NCI-H2196 (cell line): ENCODE measurements at regions not wholly inside any gene's neighbourhood (a gene's known extent, or its start where the extent isn't known, plus 50 kb on each side); places are given as distances from the start of the nearest gene placed in this dataset.
"Not testable (repeated sequence)": the region's sequence is repeated elsewhere in the genome, so short reads cannot be mapped to it uniquely, and the experiment has no call there.

Source experiments
- DNase-seq: peaks from one replicate; lab custom pipeline; 2025; ENCODE audit not compliant: unreplicated experiment; lab: John Stamatoyannopoulos, UW

DNA sequence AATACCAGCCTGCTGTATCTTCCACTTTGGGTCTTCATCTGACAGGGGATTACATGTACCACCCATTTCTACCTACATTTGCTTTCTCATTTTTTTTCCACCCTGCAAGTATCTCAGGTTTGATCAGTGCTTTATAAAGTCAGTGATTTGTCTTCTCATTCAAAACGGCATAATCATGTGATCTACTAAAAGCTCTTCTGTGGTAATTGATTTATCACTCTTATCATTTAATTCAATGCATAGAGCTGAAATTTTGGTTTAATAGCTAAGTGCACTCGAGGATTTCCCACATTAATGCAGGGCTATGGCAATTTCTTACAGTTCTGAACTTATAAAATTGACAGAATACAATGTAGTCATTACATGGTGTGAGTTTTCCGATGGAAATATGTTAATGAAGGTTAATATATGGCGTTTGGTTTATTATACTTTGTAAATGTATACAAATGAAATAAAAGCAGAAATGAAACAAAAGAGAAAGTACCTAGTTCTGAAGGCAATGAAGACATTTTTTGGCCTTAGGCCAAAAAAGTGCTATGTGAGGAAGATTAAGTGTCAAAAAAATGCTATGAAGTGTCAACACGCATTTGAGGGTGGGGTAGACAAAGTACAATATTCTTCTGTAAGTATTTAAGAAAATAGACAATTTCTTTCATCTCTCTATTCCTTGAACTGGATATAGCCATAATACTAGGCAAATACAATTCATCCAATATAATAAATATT lies 457.3 kb downstream of the ETV1 start:
- DNase-seq: no peak

DNA sequence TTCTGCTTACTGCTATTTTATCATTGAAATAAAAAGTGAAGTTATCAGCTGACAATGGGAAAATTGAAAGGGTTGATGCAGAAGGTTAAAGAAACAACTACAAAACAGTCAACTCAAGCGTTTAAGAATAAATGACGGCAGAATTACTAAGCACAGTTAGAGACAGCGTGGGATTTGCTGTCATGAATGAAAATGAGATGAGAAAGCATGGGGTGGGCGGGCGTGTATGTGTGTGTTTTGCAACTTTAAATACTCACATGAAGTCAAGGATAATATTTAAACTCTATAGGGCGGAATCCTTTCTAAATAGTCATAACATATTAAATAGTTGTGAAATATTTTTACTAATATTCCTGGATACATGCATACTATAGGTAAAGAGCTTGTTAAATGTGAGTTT lies 450.8 kb downstream of the ETV1 start:
- no peak for DNase-seq

DNA sequence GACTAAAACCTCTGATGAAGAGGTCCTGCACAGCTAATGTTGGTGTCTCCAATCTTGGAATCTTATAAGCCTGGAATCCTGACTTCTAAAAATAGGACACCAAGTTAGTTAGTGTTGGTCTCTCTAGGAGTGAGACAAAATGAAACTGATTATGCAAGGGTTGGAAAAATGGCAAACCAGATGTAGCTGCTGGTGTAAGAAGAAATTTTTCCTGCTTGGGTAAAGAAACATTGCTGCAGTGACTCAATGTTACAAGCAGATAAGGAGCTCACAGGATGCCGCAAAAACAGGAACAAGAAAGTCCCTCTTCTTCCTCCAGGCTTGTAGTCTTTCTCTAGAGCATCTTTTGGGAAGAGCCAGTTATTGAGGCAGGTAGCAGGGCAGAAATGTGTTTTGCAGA lies 449.0 kb downstream of the ETV1 start:
- no peak for DNase-seq

DNA sequence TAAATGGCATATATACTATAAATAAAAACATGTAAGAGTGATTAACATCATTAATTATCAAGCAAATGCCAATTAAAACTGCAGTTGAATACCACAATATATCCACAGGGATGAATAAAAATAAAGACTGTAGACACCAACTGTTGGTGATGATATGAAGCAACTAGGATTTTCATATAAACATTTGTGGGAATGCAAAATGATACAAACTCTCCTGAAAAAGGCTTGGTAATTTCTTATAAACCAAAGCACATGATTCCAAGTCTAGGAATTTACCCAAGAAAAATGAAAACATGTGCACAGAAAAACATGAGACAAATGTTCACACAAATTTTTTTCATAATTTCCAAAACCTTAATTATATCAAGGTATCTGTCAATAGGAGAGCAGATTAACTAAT lies 448.1 kb downstream of the ETV1 start:
- no peak for DNase-seq

DNA sequence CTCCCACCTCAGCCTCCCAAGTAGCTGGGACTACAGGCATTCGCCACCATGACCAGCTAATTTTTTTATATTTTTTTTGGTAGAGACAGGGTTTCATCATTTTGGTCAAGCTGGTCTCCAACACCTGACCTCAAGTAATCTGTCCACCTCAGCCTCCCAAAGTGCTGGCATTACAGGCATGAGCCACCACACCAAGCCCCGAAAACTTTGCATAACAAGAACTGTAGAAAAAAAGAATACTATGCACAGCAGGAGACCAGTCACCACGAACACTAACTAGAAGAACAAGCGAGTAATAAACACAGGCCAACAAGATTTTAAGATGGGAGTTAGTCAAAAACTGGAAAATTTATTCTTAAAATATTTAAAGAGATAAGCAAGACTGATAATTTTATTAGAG lies 447.0 kb downstream of the ETV1 start:
- DNase-seq: no peak

DNA sequence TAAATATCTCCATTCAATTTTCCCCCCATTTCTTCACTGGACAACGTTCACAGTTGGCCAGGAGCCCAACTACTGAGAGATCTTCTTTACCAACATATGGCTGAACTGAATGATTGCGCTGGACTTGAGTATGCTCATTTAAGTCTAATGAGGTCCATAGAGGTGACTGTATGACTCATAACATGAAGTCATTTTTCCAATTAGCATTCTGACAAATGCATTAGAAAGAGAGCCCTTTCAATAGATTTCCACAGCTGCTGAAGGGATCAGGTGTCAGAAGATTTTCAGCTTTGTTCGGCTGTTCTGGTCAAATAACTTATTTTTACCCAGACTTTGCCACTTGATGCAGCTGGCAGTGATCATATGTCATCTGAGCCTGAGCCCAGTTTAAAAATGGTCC lies 438.0 kb downstream of the ETV1 start:
- peak; percentile 33 for DNase-seq

DNA sequence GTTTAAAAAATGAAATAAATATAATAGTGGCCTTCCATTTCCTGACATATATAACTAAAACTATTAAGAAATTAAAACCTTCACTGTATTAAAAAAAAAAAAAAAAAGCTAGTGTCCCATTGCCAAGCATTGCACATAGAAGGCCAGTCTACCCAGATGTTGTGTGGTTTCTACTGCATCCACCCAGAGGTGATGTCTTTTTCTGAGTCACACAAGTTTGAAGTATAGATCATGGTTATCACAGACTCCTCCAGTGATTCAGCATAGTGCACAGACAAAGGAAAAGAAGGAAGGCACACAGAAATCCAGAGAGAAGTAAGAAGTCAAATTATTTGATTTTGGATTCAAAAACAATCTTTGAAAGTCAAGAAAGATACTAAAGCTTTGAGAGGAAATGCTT lies 429.0 kb downstream of the ETV1 start:
- DNase-seq: no peak

DNA sequence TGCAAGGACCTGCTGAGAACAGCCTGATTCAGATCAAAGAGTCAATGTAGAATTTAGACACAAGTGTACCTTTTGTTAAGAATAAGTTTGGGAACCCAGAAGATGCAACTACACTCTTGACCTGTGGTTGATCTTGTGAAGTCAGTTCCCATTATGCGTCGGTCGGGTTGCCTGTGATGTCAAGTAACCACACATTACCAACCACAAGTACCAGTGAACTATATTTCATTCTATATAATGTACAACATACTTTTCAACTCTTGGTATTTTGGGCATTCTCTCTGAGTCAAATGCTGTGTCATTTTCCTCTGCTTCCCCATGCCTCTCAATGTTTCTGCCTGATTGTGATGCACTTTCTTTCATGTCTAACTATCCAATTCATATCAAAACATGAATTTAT lies 426.2 kb downstream of the ETV1 start:
- DNase-seq: no peak

DNA sequence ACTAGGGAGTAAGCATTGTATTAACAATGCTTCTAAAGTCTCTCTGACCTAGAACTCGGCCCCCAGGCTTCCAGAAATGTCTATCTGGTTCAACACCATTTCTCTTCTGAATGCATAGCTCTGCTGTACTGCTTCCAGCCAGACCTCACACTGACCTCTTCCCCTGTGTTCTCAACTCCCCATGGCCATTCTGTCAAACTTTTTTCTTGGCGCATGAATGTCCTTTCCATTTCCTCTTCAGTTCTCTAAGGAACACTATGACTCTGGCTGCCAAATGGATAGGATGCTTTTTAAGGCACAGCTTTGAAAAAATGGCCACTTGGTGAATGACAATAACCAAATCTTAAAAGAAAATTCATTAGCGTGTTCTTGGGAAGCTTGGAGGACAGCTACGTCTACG lies 425.8 kb downstream of the ETV1 start:
- no peak for DNase-seq

DNA sequence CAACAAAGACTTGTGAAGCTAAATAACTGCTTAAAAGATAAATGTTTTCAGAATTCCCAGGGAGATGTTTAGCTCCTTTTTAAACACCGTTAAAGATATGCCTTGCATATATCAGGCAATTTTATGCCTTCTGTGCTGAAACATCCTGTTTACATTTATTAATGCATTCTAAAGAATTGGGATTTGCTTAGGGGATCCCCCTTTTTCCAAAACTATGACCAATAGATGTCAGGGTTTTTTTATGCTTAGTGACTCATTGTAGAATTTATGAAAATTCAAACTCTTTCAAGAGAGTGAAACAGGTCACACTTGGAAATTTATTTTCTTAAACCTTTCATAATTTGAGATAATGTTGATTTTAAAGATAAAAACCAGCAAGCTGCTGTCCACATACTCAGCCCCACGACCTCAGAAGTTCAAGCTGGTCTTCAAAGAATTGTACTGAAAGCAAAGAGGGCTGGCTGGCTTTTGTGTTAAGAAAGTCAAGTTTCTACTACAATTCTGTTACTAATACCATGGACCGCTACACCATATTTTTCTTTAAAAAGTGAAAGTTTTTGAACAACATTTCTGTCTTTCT lies 411.8 kb downstream of the ETV1 start:
- DNase-seq: no peak

DNA sequence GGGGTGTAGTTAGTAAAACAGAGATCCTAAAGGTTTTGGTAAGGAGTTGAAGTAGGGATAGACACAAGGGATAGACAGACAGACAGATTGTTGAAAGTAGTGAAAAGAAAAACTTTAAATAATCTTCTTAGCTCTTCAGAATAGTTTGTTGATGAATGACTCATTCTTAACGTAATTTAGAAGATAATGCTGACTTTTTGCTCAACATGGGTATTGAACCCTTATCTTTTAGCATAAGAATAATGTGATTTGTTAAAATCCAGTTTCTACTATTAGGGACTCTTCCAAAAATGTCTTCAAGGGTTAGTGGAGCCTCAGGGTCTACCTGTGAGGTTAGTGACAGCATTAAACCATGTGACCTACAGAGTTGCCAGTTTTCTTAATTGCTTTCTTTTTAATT lies 411.2 kb downstream of the ETV1 start:
- no peak for DNase-seq

DNA sequence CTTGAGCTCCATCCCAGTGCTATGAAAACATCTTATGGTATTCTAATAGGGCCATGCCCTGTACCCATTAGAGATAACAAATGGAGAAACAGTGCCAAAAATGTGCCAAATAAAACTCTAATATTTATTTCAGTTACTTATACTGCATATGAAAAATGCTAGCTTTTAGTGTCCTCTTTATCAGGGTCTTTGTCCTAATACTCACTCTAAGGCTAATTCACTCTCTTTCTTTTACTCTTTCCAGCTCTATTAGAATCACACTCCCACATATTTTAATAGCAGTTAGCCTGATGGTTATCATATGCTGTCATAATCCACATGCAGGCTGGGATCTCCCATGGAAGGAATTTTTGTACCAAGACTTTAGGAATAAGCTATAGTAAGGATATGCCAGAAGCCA lies 408.4 kb downstream of the ETV1 start:
- no peak for DNase-seq

DNA sequence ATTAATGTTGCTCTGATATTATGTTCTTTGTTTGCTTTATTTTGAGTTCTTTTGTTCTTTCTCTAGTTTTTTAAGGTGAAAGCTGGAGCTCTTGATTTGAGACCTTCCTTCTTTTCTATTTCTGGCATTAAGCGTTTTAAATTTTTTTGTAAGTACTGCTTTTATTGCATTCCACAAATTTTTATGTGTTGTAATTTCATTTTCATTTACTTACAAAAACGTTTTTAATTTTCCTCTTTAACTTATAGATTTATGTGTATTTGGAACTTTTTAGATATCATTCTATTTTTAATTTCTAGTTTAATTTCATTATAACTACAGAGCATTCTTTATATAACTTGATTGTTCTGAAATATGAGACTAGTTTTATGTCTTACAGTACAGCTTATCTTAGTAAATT lies 395.6 kb downstream of the ETV1 start:
- DNase-seq: no peak

DNA sequence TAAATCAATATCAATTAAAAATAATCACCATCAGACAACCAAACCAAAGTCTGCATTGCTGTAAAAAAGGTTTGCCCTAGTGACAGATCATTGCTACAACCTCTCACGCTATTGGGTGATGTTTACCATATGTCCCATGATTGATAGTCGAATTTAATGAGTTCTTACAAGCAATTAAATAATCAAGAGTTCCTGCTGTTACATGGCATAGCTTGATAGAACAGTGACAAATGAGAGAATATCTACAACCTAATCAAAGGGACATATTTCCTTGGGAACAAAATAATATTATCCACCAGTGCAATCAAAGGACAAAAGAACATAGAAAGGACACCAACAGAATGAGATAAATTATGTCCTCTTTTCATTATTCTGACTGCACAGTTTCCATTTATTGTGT lies 387.4 kb downstream of the ETV1 start:
- no peak for DNase-seq

DNA sequence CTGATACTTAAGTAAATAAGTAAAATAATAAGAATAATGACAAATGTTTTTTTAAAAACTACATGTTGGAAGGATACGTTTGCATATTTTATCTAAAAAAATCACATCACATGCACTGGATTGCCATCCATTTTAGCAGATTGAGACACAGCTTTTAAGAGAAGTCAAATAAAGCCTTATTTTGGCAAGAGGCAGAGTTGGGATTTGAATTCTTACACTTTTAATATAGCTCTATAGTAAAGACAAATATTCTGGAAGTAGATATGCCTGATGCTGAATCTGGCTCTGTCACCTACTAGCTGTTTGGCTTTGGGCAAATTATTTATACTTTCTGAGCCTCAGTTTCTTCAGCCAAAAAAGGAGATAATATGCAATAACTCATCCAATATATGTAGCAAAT lies 386.4 kb downstream of the ETV1 start:
- no peak for DNase-seq

DNA sequence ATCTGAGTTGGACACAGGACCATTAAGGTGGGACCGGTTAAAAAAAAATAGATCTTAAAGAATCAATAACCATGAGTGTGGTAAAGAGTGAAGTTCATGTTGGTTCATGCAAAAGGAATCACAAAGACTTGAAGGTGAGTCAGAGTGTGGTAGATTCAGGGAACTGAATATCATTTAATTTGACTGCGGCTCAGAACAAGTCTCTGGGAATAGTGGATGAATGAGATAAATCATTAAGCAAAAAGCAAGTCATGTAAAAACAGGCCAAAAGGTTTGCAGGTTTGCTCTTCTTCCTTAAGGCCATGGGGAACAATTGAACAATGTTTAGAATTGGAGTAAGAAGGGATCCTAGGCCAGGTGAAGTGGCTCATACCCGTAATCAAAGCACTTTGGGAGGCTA lies 385.8 kb downstream of the ETV1 start:
- DNase-seq: no peak

DNA sequence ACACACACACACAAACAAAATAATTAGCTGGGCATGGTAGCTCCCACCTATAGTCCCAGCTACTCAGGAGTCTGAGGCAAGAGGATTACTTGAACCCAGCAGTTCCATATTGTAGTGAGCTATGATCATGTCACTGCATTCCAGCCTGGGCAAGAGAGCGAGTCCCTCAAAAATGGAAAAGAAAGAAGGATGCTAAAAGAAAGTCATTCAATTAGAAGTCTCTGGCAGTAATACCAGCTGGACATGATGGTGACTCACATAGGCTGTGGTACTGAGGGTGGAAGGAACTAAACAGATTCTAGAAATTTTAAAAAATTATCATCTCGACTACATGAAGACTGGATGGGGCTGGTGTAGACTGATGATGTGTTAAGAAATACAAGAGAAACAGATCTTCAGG lies 385.3 kb downstream of the ETV1 start:
- no peak for DNase-seq

DNA sequence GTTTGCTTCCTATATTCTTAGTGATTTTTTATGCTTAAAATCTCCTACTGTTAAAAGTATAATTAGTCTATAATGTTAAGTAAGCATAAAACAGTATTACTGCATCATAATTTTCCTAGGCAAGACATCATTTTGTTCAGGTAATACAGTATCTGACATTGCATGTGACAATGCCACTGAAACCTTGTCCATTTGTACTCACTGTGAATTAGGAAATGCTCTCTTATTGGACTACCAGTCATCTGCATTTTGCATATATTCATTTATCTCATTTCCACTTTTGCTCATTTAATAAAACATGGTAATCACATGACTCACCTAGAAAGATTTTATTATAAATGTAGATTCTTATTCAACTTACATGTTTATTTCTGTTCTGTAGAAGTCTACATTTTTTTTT lies 379.1 kb downstream of the ETV1 start:
- no peak for DNase-seq

DNA sequence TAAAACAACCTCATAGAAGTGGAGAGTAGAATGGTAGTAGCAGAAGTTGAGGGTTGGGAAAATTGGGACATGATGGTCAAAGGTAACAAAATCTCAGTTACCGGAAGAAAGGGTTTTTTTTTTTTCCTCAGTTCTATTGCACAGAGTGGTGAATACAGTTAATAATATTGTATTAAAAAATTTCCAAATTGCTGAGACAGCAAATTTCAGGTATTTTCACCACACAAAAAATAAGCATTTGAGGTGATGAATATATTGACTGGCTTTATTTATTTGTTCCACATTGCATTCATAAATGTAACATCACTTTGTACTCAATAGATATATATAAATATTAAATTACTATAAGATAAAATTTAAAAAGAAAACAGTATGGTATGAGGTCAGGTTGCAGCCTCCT lies 373.8 kb downstream of the ETV1 start:
- DNase-seq: no peak

DNA sequence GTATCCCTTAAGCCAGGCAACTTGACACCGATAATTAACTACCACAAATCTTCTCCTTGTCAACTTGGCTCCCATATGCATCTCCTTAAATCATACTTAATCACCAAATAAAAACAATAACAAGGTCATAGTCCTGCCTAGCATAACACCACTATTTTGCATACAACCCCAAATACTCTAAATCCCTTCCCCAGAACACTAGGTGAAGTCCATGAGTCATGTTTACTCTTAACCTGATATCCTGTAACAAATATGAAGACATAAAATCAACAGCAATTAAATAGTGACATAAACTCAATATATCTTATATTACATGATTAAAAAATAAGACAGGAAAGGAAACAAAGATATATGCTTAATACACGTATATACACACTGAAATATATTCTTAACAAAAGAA lies 362.0 kb downstream of the ETV1 start:
- DNase-seq: no peak

DNA sequence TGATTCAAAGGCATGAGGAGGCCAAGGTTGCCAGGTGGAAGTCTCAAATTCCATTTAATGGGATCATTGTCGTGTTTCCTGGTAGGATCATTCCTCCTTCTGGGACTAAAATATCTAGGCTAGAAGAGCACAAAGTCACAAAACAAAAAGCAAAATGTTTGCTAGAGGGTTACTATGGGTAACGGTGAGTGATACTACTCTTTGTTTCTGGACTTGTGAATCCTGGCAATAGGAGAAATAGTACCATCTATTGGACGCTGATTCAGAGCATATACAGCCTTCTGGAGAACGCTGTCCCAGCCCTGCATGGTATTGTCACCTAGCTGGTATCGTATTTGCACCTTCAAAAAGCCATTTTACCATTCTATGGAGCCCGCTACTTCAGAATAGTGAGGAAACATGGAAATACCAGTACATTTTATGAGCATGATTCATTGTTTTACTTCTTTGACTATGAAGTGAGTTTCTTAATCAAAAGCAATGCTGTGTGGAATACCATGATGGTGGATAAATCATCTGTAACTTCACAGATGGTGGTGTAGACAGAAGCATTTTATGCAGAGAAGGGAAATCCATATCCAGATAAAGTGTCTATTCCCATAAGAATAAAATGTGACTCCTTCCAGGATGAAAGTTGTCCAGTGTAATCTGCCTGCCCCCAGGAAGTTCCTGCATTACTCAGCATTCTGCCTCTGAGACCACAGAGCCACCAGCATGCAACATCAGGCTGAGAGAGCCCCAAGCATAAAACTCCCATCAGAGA lies 361.0 kb downstream of the ETV1 start:
- DNase-seq: no peak

DNA sequence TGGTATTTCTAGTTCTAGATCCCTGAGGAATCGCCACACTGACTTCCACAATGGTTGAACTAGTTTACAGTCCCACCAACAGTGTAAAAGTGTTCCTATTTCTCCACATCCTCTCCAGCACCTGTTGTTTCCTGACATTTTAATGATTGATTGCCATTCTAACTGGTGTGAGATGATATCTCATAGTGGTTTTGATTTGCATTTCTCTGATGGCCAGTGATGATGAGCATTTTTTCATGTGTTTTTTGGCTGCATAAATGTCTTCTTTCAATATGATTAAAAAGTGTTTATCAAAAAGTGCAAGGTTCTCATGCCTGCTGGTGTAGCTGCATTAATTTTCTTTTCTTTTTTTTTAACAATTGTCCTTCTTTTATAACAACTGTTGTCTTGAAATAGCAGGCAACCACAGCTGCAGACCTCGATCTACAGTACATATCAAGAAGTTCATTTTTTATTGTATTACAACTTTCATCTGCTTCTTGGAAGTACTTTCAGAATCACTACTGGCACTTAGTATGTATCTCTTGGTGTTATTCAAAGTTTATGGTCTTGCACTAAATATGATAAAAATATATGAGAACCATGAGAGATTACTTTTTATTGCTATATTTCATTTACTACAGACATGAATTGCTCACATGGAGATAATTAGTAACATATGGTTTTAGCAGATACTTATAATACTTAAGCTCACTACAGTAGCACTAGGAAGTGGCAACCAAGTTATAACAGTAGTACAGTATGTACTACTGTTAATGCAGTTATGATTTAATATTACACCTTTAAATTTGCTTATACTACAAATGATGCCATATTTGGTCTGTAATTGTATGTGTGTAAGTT lies 358.0 kb downstream of the ETV1 start:
- not testable (repeated sequence) for DNase-seq
